ENCODE measurements at regions not wholly inside any gene's neighbourhood (a gene's known extent, or its start where the extent isn't known, plus 50 kb on each side); places are given as distances from the start of the nearest gene placed in this dataset.

DNA sequence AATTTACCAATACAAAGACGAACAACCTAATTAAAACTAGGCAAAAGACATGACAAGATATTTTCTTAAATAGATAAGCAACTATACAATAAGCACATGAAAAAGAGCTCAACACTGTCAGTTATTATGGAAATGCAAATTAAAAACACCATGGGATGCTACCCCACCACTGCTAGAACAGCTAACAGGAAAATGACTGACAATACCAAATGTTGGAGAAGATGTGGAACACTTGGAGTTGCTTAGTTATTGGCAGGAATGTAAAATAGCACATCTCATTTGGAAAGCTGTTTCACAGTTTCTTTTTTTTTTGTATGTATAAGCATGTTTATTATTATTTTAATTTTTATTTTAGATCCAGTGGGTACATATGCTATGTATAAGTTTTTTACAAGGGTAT, 84.4 kb downstream of the CYRIA start:
- Mint-ChIP-seq H3K4me3 (no peak overlapping the region), H3K27me3 (no peaks in the 10 kb centered on the region), H3K9me3 (peaks cover 5% of the 10 kb centered on the region), H3K36me3 (no peaks in the 10 kb centered on the region), H3K4me1 (ENCODE audit: unreplicated experiment) (no peaks in the 10 kb centered on the region), H3K27ac (no peak overlapping the region)
- TF ChIP-seq, protein P1, sequence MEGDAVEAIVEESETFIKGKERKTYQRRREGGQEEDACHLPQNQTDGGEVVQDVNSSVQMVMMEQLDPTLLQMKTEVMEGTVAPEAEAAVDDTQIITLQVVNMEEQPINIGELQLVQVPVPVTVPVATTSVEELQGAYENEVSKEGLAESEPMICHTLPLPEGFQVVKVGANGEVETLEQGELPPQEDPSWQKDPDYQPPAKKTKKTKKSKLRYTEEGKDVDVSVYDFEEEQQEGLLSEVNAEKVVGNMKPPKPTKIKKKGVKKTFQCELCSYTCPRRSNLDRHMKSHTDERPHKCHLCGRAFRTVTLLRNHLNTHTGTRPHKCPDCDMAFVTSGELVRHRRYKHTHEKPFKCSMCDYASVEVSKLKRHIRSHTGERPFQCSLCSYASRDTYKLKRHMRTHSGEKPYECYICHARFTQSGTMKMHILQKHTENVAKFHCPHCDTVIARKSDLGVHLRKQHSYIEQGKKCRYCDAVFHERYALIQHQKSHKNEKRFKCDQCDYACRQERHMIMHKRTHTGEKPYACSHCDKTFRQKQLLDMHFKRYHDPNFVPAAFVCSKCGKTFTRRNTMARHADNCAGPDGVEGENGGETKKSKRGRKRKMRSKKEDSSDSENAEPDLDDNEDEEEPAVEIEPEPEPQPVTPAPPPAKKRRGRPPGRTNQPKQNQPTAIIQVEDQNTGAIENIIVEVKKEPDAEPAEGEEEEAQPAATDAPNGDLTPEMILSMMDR (conservative IDR thresholded peaks at IDR 0.05): no peak
- DNase-seq (ENCODE audit: extremely low spot score, unreplicated experiment): no peak

DNA sequence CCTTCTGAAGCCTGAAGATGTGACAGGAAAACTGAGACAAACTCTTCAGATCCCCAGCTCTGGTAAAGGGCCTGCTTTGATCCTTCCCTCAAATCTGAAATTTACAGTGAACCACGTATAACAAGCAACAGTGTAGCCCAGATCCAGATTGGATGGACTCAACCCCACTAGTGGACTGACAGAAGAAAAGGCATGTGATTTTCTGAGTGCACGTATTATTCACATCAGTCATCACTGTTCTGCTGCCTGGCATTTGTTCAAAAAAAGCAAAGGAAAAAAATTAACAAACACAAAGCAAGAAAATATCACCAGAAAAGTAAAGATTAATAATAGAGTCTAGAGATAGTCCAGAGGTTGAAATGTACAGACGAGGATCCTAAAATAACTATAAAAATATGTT, 87.6 kb downstream of the CYRIA start:
- Mint-ChIP-seq H3K4me1 (ENCODE audit: unreplicated experiment) (no peaks in the 10 kb centered on the region), H3K36me3 (peaks cover 11% of the 10 kb centered on the region), H3K9me3 (peaks cover 15% of the 10 kb centered on the region), H3K27me3 (no peaks in the 10 kb centered on the region), H3K4me3 (no peak overlapping the region), H3K27ac (no peak overlapping the region)
- TF ChIP-seq, protein P1 (conservative IDR thresholded peaks at IDR 0.05): no peak
- DNase-seq (ENCODE audit: extremely low spot score, unreplicated experiment): no peak

DNA sequence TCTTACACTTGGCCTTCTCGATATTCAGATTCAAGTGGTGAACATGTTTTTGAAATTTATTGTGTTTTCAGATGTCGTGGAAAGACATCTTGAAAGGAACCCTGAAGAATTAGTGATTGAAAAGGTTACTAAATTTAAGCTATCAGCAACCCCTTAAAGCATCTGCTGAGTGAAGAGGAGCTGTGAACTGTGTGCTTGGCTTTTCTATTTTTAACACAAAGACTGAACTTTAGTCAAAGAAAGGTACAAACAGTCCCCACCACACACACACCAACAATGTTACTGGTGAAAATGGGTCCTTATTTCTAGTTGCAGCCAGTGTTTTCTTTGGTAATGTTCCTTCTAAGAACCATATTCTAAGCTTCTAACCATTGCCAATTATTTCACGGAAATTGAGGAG, 95.1 kb downstream of the CYRIA start:
- no peak overlapping the region for H3K27ac Mint-ChIP-seq
- no peaks in the 10 kb centered on the region for H3K27me3 Mint-ChIP-seq
- TF ChIP-seq, protein P1 (conservative IDR thresholded peaks at IDR 0.05): no peak
- H3K9me3 Mint-ChIP-seq: peaks cover 6% of the 10 kb centered on the region
- H3K4me3 Mint-ChIP-seq: no peak overlapping the region
- DNase-seq (ENCODE audit: extremely low spot score, unreplicated experiment): no peak
- peaks cover 4% of the 10 kb centered on the region for H3K4me1 Mint-ChIP-seq (ENCODE audit: unreplicated experiment)
- H3K36me3 Mint-ChIP-seq: peaks cover 8% of the 10 kb centered on the region

DNA sequence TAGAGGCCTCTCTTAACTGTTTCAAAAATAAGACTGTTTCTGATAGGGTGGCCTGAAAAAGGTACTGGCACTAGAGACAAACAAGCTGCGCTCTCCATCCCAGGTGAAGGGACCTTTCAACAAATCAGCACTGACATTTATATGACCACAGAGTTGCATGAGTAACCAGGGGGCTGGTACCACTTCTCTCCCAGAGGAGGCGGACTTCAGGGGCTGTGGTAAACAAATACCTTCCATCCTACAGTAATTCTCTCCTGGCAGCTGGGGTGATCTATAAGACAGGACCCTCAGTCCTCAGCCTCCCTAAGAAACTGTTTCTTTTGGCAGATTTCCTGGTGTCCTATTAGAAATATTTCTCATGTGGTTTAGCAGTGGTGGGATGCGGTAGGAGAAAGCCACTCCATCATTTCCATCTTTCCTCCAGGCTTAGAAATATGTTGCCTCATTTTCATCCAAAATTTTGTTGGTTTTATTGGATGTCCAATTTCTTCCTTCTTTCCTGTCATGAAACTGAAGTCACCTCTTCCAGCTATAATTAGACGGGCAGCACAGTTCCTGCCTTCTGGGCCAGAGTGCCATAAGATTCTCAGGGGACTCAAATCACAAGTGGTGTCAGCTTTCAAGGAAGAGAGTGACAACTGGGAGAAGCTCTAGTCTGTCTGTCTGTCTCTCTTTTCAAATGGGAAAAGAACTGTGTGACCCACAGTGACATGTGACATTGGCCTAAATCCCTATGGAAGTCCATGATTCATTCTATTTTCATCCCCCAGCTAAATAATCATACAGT, 96.4 kb downstream of the CYRIA start:
- Mint-ChIP-seq H3K36me3 (peaks cover 5% of the 10 kb centered on the region), H3K27me3 (no peaks in the 10 kb centered on the region), H3K27ac (no peak overlapping the region), H3K9me3 (peaks cover 6% of the 10 kb centered on the region), H3K4me1 (ENCODE audit: unreplicated experiment) (peaks cover 4% of the 10 kb centered on the region), H3K4me3 (no peak overlapping the region)
- TF ChIP-seq, protein P1 (conservative IDR thresholded peaks at IDR 0.05): no peak
- DNase-seq (ENCODE audit: extremely low spot score, unreplicated experiment): no peak

DNA sequence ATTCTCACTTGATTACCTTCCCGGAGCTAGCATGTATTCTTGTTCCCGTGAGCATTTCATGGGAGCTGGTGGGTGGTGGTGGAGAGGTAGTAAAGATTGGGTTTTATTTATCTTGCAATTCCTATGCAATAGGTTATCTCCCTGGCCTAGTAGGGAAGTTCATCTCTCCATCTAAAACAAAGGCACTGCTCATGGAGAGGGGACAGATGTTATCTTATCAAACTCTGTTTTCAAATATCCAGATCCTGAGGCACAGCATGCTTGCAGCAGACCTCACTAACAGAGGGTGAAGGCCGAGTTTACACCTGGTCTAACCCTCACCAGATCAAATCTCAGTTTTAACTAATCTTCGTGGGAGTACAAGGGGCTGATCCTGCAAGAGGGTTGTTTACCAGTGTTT, 98.9 kb downstream of the CYRIA start:
- no peak overlapping the region for H3K27ac Mint-ChIP-seq
- H3K4me3 Mint-ChIP-seq: no peak overlapping the region
- H3K4me1 Mint-ChIP-seq (ENCODE audit: unreplicated experiment): no peaks in the 10 kb centered on the region
- no peaks in the 10 kb centered on the region for H3K9me3 Mint-ChIP-seq
- TF ChIP-seq, protein P1 (conservative IDR thresholded peaks at IDR 0.05): no peak
- DNase-seq (ENCODE audit: extremely low spot score, unreplicated experiment): no peak
- H3K27me3 Mint-ChIP-seq: no peaks in the 10 kb centered on the region
- no peaks in the 10 kb centered on the region for H3K36me3 Mint-ChIP-seq

Data from type B pancreatic cell (in vitro differentiated cells).